H1 (cell line): ENCODE measurements at regions not wholly inside any gene's neighbourhood (a gene's known extent, or its start where the extent isn't known, plus 50 kb on each side); places are given as distances from the start of the nearest gene placed in this dataset.

ENCODE experiments used
- MAFK ChIP-seq: IDR thresholded peaks from 2 replicates; pipeline ENCODE4 v1.6.1; 2012; ENCODE audit warnings: low read depth, mild to moderate bottlenecking, improper control_type of control experiment, low read length
- PHF8 ChIP-seq: fragments of 200-600 bp; sonication (generic); conservative IDR thresholded peaks from 2 replicates; pipeline ENCODE4 v1.7.1; 2012; ENCODE audit warnings: low read depth, mild to moderate bottlenecking, inconsistent platforms, low read length, moderate library complexity
- SP2 ChIP-seq: IDR thresholded peaks from 2 replicates; pipeline ENCODE4 v1.6.1; 2012; ENCODE audit warnings: mild to moderate bottlenecking, low read length, inconsistent platforms
- ZNF274 ChIP-seq: IDR thresholded peaks from 2 replicates; pipeline ENCODE4 v1.7.0; 2012; ENCODE audit warnings: low read length, borderline replicate concordance; ENCODE audit errors: extremely low read depth
- TF ChIP-seq, protein P1 (sequence below), 3 experiments: IDR thresholded peaks; 1 replicate in 2 of 3; 2 replicates in 1 of 3; pipeline versions ENCODE4 v1.5.1 to v1.6.1; 2011; ENCODE audit warnings: low read length in 3 of 3, mild to moderate bottlenecking in 3 of 3, inconsistent platforms in 2 of 3, low read depth in 1 of 3, moderate library complexity in 1 of 3; ENCODE audit not compliant: insufficient read depth in 1 of 3; ENCODE audit errors: control extremely low read depth in 1 of 3

GRCh38 chr7:140269004-140269638 is 92.3 kb upstream of the KDM7A start:
- TF ChIP-seq, protein P1, sequence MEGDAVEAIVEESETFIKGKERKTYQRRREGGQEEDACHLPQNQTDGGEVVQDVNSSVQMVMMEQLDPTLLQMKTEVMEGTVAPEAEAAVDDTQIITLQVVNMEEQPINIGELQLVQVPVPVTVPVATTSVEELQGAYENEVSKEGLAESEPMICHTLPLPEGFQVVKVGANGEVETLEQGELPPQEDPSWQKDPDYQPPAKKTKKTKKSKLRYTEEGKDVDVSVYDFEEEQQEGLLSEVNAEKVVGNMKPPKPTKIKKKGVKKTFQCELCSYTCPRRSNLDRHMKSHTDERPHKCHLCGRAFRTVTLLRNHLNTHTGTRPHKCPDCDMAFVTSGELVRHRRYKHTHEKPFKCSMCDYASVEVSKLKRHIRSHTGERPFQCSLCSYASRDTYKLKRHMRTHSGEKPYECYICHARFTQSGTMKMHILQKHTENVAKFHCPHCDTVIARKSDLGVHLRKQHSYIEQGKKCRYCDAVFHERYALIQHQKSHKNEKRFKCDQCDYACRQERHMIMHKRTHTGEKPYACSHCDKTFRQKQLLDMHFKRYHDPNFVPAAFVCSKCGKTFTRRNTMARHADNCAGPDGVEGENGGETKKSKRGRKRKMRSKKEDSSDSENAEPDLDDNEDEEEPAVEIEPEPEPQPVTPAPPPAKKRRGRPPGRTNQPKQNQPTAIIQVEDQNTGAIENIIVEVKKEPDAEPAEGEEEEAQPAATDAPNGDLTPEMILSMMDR (IDR thresholded peaks at IDR 0.05; ENCODE audit: control extremely low read depth in 1 of 3, insufficient read depth in 1 of 3, low read depth in 1 of 3, low read length in 3 of 3): no peak
- no peak for TF ChIP-seq PHF8
- no peak for TF ChIP-seq MAFK
- TF ChIP-seq SP2: no peak
- no peak for TF ChIP-seq ZNF274
